ENCODE measurements at regions not wholly inside any gene's neighbourhood (a gene's known extent, or its start where the extent isn't known, plus 50 kb on each side); places are given as distances from the start of the nearest gene placed in this dataset.

DNA sequence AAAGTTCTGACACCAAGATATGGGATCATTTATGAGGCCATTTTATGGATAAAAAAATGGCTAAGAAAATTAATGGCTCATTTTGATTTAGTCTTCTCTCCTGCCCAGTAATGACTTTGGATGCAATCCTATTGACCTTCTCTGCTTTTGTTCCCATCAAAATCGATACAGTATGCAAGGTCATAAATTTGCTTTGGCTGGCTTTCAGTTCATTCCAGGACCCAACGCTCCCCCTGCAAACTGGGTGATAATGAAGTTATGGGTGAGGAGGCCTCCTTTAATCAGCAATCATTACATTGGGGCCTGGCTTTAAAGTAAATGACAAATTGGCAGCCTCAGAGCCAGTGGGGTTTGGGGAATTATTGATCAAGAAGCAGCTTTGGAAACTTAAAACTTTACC is 351.8 kb upstream of the GYPC start:
- ATAC-seq: no peak
- intact Hi-C loops (cut with DNase I, micrococcal nuclease): no loop called here
- DNase-seq: no peak

DNA sequence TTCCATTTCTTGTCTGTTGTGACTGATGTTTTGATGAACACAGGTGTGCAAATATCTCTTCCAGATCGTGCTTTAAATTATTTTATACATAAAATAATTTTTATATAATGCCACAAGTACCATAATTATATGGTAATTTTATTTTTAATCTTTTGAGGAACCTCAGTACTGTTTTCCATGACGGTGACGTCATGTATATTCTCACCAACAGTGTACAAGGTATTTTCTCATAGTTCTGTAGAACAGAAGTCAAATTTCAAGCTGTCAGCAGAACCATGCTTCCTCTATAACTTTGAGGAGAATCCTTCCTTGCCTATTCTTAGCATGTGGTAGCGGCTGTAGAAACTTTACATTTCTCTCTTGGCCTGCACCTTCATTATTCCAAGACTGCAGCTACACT is 349.4 kb upstream of the GYPC start:
- intact Hi-C loops (cut with DNase I, micrococcal nuclease): no loop called here
- no peak for DNase-seq
- H3K4me1 ChIP-seq (ENCODE audit: low read depth): no peaks in the 10 kb centered on the region
- H3K4me3 ChIP-seq: no peak overlapping the region
- no peaks in the 10 kb centered on the region for H3K36me3 ChIP-seq (ENCODE audit: low read depth)
- TF ChIP-seq, protein P1, sequence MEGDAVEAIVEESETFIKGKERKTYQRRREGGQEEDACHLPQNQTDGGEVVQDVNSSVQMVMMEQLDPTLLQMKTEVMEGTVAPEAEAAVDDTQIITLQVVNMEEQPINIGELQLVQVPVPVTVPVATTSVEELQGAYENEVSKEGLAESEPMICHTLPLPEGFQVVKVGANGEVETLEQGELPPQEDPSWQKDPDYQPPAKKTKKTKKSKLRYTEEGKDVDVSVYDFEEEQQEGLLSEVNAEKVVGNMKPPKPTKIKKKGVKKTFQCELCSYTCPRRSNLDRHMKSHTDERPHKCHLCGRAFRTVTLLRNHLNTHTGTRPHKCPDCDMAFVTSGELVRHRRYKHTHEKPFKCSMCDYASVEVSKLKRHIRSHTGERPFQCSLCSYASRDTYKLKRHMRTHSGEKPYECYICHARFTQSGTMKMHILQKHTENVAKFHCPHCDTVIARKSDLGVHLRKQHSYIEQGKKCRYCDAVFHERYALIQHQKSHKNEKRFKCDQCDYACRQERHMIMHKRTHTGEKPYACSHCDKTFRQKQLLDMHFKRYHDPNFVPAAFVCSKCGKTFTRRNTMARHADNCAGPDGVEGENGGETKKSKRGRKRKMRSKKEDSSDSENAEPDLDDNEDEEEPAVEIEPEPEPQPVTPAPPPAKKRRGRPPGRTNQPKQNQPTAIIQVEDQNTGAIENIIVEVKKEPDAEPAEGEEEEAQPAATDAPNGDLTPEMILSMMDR (IDR thresholded peaks at IDR 0.05): no peak
- ATAC-seq: no peak
- H3K9me3 ChIP-seq: no peaks in the 10 kb centered on the region

More for the DNA sequence above, 351.8 kb upstream of the GYPC start:
- TF ChIP-seq, protein P1 (IDR thresholded peaks at IDR 0.05): no peak
- Histone ChIP-seq H3K4me1 (ENCODE audit: low read depth) (no peaks in the 10 kb centered on the region), H3K36me3 (ENCODE audit: low read depth) (no peaks in the 10 kb centered on the region), H3K4me3 (no peak overlapping the region), H3K9me3 (no peaks in the 10 kb centered on the region)

DNA sequence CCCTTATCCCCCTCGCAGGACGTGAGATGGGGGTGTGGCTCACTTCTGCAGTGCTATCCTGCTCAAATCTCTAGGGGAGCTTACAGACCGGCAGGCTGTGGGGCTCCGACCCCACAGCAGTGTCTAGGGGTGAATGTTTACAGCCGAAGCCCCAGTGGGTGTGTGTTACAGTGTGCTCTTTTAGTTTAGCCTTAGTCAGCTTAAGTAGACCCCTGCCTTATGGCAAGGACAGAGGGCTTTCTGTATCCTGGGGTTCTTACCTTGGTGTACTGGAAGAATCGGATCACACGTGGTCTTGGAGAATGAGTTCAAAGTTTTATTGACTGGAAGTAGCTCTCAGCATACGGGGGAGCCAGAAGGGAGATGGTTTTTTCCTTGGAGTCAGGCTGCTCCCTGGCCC is 348.2 kb upstream of the GYPC start:
- no peaks in the 10 kb centered on the region for H3K9me3 ChIP-seq
- H3K4me3 ChIP-seq: no peak overlapping the region
- TF ChIP-seq, protein P1 (IDR thresholded peaks at IDR 0.05): no peak
- H3K36me3 ChIP-seq (ENCODE audit: low read depth): no peaks in the 10 kb centered on the region
- intact Hi-C loops (cut with DNase I, micrococcal nuclease): no loop called here
- no peaks in the 10 kb centered on the region for H3K4me1 ChIP-seq (ENCODE audit: low read depth)
- no peak for ATAC-seq
- no peak for DNase-seq

DNA sequence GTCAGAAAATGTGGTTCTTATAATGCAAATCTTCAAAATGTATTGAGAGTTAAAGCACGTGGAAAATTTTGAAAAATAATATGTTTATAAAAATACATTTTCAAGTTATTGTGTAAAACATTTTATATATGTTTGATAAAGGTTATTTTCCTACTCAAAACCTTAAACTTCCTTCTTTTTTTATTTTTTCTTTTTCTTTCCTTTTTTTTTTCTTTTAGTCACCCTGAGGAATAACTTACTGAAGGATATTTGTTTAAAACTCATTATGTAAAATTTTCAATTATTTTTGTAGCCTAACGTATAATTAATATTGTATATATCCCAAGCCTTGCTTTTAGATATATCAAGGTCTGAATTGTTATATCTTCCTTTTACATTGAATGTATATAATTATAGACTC is 346.8 kb upstream of the GYPC start:
- no peaks in the 10 kb centered on the region for H3K4me1 ChIP-seq (ENCODE audit: low read depth)
- H3K36me3 ChIP-seq (ENCODE audit: low read depth): no peaks in the 10 kb centered on the region
- H3K4me3 ChIP-seq: no peak overlapping the region
- intact Hi-C loops (cut with DNase I, micrococcal nuclease): no loop called here
- TF ChIP-seq, protein P1 (IDR thresholded peaks at IDR 0.05): no peak
- no peak for DNase-seq
- H3K9me3 ChIP-seq: no peaks in the 10 kb centered on the region
- no peak for ATAC-seq

DNA sequence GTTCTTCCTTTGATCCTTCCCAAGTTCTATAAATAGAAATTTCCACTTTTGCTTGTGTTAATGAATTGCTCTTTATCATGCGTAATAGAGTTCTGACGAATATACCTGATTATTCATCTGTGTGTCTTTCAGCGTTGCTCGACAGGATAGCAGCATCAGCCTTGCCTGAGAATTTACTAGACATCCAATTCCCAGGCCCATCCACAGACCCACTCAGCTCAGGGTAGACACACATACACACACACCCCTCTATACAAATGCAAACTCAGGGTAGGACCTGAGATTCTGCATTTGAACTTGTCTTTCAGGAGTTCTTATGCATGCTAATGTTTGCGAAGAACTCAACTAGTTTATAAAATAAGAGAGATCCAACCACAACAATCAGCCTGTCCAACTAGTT is 343.4 kb upstream of the GYPC start:
- no peaks in the 10 kb centered on the region for H3K36me3 ChIP-seq (ENCODE audit: low read depth)
- TF ChIP-seq, protein P1 (IDR thresholded peaks at IDR 0.05): no peak
- H3K4me1 ChIP-seq (ENCODE audit: low read depth): no peaks in the 10 kb centered on the region
- DNase-seq: no peak
- intact Hi-C loops (cut with DNase I, micrococcal nuclease): no loop called here
- no peaks in the 10 kb centered on the region for H3K9me3 ChIP-seq
- H3K4me3 ChIP-seq: no peak overlapping the region
- ATAC-seq: no peak

DNA sequence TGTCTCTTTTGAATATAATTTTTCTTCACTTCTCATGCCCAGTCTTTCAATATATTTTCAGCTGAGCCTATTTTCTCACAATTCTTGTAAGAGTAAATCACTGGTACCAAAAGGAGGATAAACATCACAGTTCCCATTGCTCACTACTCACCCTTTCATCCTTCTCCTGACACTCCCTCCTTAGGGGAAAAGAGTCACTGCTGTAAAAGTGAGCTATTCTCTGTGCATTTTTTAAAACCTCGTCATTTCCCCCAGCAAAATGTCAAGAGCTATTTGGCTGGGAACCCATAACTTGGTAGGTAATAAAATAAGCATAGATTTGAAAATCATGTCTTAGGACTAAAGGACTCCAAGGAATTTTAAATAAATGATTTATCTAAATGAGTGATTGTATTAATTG is 340.1 kb upstream of the GYPC start:
- intact Hi-C loops (cut with DNase I, micrococcal nuclease): no loop called here
- Histone ChIP-seq H3K4me1 (ENCODE audit: low read depth) (no peaks in the 10 kb centered on the region), H3K9me3 (no peaks in the 10 kb centered on the region), H3K36me3 (ENCODE audit: low read depth) (no peaks in the 10 kb centered on the region), H3K4me3 (no peak overlapping the region)
- TF ChIP-seq, protein P1 (IDR thresholded peaks at IDR 0.05): no peak
- ATAC-seq (no peak), DNase-seq (no peak)

All from mucosa of descending colon (tissue), 3 donors.